IMR-90 (cell line): ENCODE measurements at regions not wholly inside any gene's neighbourhood (a gene's known extent, or its start where the extent isn't known, plus 50 kb on each side); places are given as distances from the start of the nearest gene placed in this dataset.

Source experiments
- ATAC-seq: fragments of 200-7000 bp; cut with Tn5 transposase; 2 replicates; pipeline ENCODE4 v1.9.1; 2020; ENCODE audit warnings: low read depth, mild to moderate bottlenecking, moderate library complexity
- BruUV-seq: library from RNA; stranded (reverse); fragments of 400-500 nt; replicated peaks from 2 replicates; lab custom pipeline; 2021; lab: Mats Ljungman, UMichigan
- CTCF ChIA-PET: fragments of 300-600 bp; formaldehyde crosslinking; extraction: SDS; loops from one replicate; lab custom pipeline; 2021; ENCODE audit warnings: antibody characterized with exemption; lab: Yijun Ruan, JAX
- POLR2A ChIA-PET: fragments of 300-600 bp; sonication (Branson Sonifier 250); formaldehyde crosslinking; loops from one replicate; lab custom pipeline; 2022; ENCODE audit warnings: antibody characterized with exemption; ENCODE audit not compliant: unreplicated experiment; lab: Charles Lee
- DNase-seq: peaks from one replicate; pipeline ENCODE4 v3.0.0; 2013
- H2AFZ ChIP-seq: replicated peaks from 2 replicates; pipeline ENCODE3; 2013; ENCODE audit warnings: low read length, mild to moderate bottlenecking; ENCODE audit not compliant: poor library complexity
- H2AK5ac ChIP-seq: 2 replicates; pipeline ENCODE4 v1.6.1; 2013; ENCODE audit warnings: low read depth, low read length, inconsistent platforms
- H2AK9ac ChIP-seq: replicated peaks from 2 replicates; pipeline ENCODE3; 2013; ENCODE audit warnings: mild to moderate bottlenecking, low read depth, low read length, moderate library complexity; ENCODE audit not compliant: poor library complexity
- H2BK120ac ChIP-seq: 2 replicates; pipeline ENCODE4 v1.6.1; 2013; ENCODE audit warnings: low read depth, low read length, inconsistent platforms
- H2BK15ac ChIP-seq: 3 replicates; pipeline ENCODE4 v1.6.1; 2013; ENCODE audit warnings: low read depth, low read length, inconsistent platforms
- H2BK20ac ChIP-seq: 2 replicates; pipeline ENCODE4 v1.6.1; 2013; ENCODE audit warnings: low read depth, mild to moderate bottlenecking, inconsistent platforms, low read length, moderate library complexity
- H2BK5ac ChIP-seq: 2 replicates; pipeline ENCODE4 v1.6.1; 2013; ENCODE audit warnings: mild to moderate bottlenecking, low read depth, low read length, inconsistent platforms; ENCODE audit not compliant: poor library complexity, severe bottlenecking
- H3K14ac ChIP-seq: replicated peaks from 2 replicates; pipeline ENCODE4 v1.6.1; 2013; ENCODE audit warnings: low read depth, low read length, inconsistent platforms
- H3K18ac ChIP-seq: 2 replicates; pipeline ENCODE4 v1.6.1; 2013; ENCODE audit warnings: low read depth, low read length, control low read depth
- H3K23ac ChIP-seq: 2 replicates; pipeline ENCODE4 v1.6.1; 2013; ENCODE audit warnings: low read depth, low read length, inconsistent platforms
- H3K27ac ChIP-seq: 2 replicates; pipeline ENCODE4 v1.5.1; 2013; ENCODE audit warnings: mild to moderate bottlenecking, control low read depth, low read length; ENCODE audit not compliant: insufficient read depth
- H3K27me3 ChIP-seq: 2 replicates; pipeline ENCODE4 v1.6.1; 2013; ENCODE audit warnings: low read length; ENCODE audit not compliant: control insufficient read depth, insufficient read depth
- H3K36me3 ChIP-seq: 2 replicates; pipeline ENCODE4 v1.6.1; 2013; ENCODE audit warnings: low read length, mixed read lengths; ENCODE audit not compliant: control insufficient read depth, insufficient read depth
- H3K4ac ChIP-seq: 2 replicates; pipeline ENCODE4 v1.6.1; 2013; ENCODE audit warnings: low read depth, low read length, inconsistent platforms
- H3K4me1 ChIP-seq: 2 replicates; pipeline ENCODE4 v1.6.1; 2013; ENCODE audit warnings: low read length, mixed read lengths; ENCODE audit not compliant: control insufficient read depth, insufficient read depth
- H3K4me2 ChIP-seq: 2 replicates; pipeline ENCODE4 v1.6.1; 2013; ENCODE audit warnings: low read depth, mild to moderate bottlenecking, control low read depth, low read length, moderate library complexity
- H3K4me3 ChIP-seq: 2 replicates; pipeline ENCODE4 v1.5.1; 2013; ENCODE audit warnings: low read depth, mild to moderate bottlenecking, control low read depth, low read length, moderate library complexity; ENCODE audit not compliant: insufficient read depth
- H3K56ac ChIP-seq: 2 replicates; pipeline ENCODE4 v1.6.1; 2013; ENCODE audit warnings: low read length, inconsistent platforms; ENCODE audit not compliant: insufficient read depth; ENCODE audit errors: extremely low read depth
- H3K79me1 ChIP-seq, 2 experiments: 2 replicates each; pipeline ENCODE4 v1.6.1; 2013; ENCODE audit warnings: low read length in 2 of 2, inconsistent platforms in 1 of 2, low read depth in 1 of 2
- H3K9ac ChIP-seq: 2 replicates; pipeline ENCODE4 v1.6.1; 2013; ENCODE audit warnings: low read depth, low read length, control low read depth
- H3K9me1 ChIP-seq: 2 replicates; pipeline ENCODE4 v1.6.1; 2013; ENCODE audit warnings: low read length, inconsistent platforms; ENCODE audit not compliant: insufficient read depth
- H3K9me3 ChIP-seq: 2 replicates; pipeline ENCODE4 v1.6.1; 2013; ENCODE audit warnings: low read length; ENCODE audit not compliant: control insufficient read depth, insufficient read depth
- H4K20me1 ChIP-seq: 2 replicates; pipeline ENCODE4 v1.6.1; 2013; ENCODE audit warnings: low read length, inconsistent platforms; ENCODE audit not compliant: insufficient read depth
- H4K5ac ChIP-seq: 2 replicates; pipeline ENCODE4 v1.6.1; 2013; ENCODE audit warnings: mild to moderate bottlenecking, low read depth, low read length, control low read depth
- H4K8ac ChIP-seq, 2 experiments: 2 replicates each; pipeline ENCODE4 v1.6.1; 2013; ENCODE audit warnings: low read depth in 2 of 2, low read length in 2 of 2, control low read depth in 1 of 2, inconsistent platforms in 1 of 2
- H4K91ac ChIP-seq: 2 replicates; pipeline ENCODE4 v1.6.1; 2013; ENCODE audit warnings: low read depth, low read length, inconsistent platforms; ENCODE audit not compliant: insufficient read depth
- BHLHE40 ChIP-seq: fragments of 150-350 bp; IDR thresholded peaks from 2 replicates; pipeline ENCODE4 v1.6.1; 2016; ENCODE audit warnings: mild to moderate bottlenecking, low read depth, low read length
- CEBPB ChIP-seq: IDR thresholded peaks from 2 replicates; pipeline ENCODE4 v1.6.1; 2012; ENCODE audit warnings: low read depth, low read length, improper control_type of control experiment
- CHD1 ChIP-seq: IDR thresholded peaks from 2 replicates; pipeline ENCODE4 v1.6.1; 2012; ENCODE audit warnings: low read depth, low read length, improper control_type of control experiment
- CTCF ChIP-seq: conservative IDR thresholded peaks from 2 replicates; pipeline ENCODE4 v1.5.1; 2012; ENCODE audit warnings: mild to moderate bottlenecking, low read depth, low read length, improper control_type of control experiment
- ELK1 ChIP-seq: fragments of 150-350 bp; IDR thresholded peaks from 2 replicates; pipeline ENCODE4 v1.6.1; 2016; ENCODE audit warnings: low read depth, mild to moderate bottlenecking, low read length, moderate library complexity, borderline replicate concordance
- FOS ChIP-seq: fragments of 150-350 bp; IDR thresholded peaks from 2 replicates; pipeline ENCODE4 v1.6.1; 2016; ENCODE audit warnings: low read depth, low read length
- MAFK ChIP-seq: IDR thresholded peaks from 2 replicates; pipeline ENCODE4 v1.6.1; 2012; ENCODE audit warnings: low read depth, low read length, improper control_type of control experiment
- MAZ ChIP-seq: IDR thresholded peaks from 2 replicates; pipeline ENCODE4 v1.6.1; 2012; ENCODE audit warnings: low read depth, mild to moderate bottlenecking, low read length, improper control_type of control experiment, moderate library complexity, borderline replicate concordance
- MXI1 ChIP-seq: IDR thresholded peaks from 2 replicates; pipeline ENCODE4 v1.6.1; 2012; ENCODE audit warnings: low read depth, mild to moderate bottlenecking, low read length, moderate library complexity, borderline replicate concordance
- NFE2L2 ChIP-seq: fragments of 150-350 bp; IDR thresholded peaks from 2 replicates; pipeline ENCODE4 v1.6.1; 2016; ENCODE audit warnings: low read depth, mild to moderate bottlenecking, low read length
- POLR2A ChIP-seq: IDR thresholded peaks from 2 replicates; pipeline ENCODE4 v1.6.1; 2012; ENCODE audit warnings: mild to moderate bottlenecking, low read depth, low read length
- RAD21 ChIP-seq: IDR thresholded peaks from 2 replicates; pipeline ENCODE4 v1.6.1; 2012; ENCODE audit warnings: low read length, improper control_type of control experiment
- RCOR1 ChIP-seq: IDR thresholded peaks from 2 replicates; pipeline ENCODE4 v1.6.1; 2012; ENCODE audit warnings: mild to moderate bottlenecking, low read length, improper control_type of control experiment; ENCODE audit not compliant: insufficient replicate concordance
- RFX5 ChIP-seq: IDR thresholded peaks from 2 replicates; pipeline ENCODE4 v1.8.0; 2012; ENCODE audit warnings: low read depth, mild to moderate bottlenecking, low read length, moderate library complexity
- USF2 ChIP-seq: fragments of 150-350 bp; IDR thresholded peaks from 2 replicates; pipeline ENCODE4 v1.6.1; 2017; ENCODE audit warnings: mild to moderate bottlenecking, antibody characterized with exemption, low read length, low read depth
- WGBS, 2 experiments: methylation state at CpG; one replicate each; pipeline versions ENCODE4 v1.1.5 to v1.1.7; 2013; ENCODE audit warnings: missing lambda C conversion rate in 2 of 2; ENCODE audit not compliant: insufficient read length in 1 of 2; ENCODE audit errors: extremely low coverage in 2 of 2; 5-methylcytosine and 5-hydroxymethylcytosine counted together
- dilution Hi-C: fragments of 300-500 bp; cut with HindIII; formaldehyde crosslinking; loops from one replicate; pipeline ENCODE4 v1.14.3; 2018; ENCODE audit warnings: low sequenced_read_pairs; ENCODE audit not compliant: unreplicated experiment
- in situ Hi-C: fragments of 300-500 bp; cut with MboI; formaldehyde crosslinking; loops from 3 replicates; pipeline ENCODE4 v1.14.3; 2019; ENCODE audit warnings: low sequenced_read_pairs, inconsistent platforms, mixed read lengths
- intact Hi-C: fragments of 100-400 bp; cut with micrococcal nuclease; formaldehyde crosslinking; loops from 2 replicates; pipeline ENCODE4 v1.10.0; 2022

GRCh38 chr11:50247309-50247874, 214.7 kb downstream of the OR4C45 start:
- Histone ChIP-seq H2BK20ac (no peak overlapping the region), H3K4me1 (no peaks in the 10 kb centered on the region), H3K23ac (no peak overlapping the region), H3K18ac (no peak overlapping the region), H3K4ac (no peak overlapping the region), H3K27me3 (no peaks in the 10 kb centered on the region), H3K4me3 (no peak overlapping the region), H4K91ac (no peak overlapping the region), H2AFZ (no peak overlapping the region), H2AK5ac (no peak overlapping the region), H2AK9ac (no peak overlapping the region), H3K36me3 (no peaks in the 10 kb centered on the region), H3K9ac (no peak overlapping the region), H3K9me1 (no peaks in the 10 kb centered on the region), H2BK15ac (no peak overlapping the region), H2BK120ac (no peak overlapping the region), H2BK5ac (no peak overlapping the region), H3K56ac (no peak overlapping the region), H3K4me2 (no peak overlapping the region), H4K20me1 (no peaks in the 10 kb centered on the region), H4K8ac (no peak overlapping the region), H3K9me3 (peaks cover 13% of the 10 kb centered on the region; the same call in 1 of the 2 replicates), H4K5ac (no peak overlapping the region), H3K79me1 (no peaks in the 10 kb centered on the region), H3K14ac (no peak overlapping the region), H3K27ac (no peak overlapping the region)
- dilution Hi-C loops (no loop called here), intact Hi-C loops (no loop called here), in situ Hi-C loops (no loop called here)
- ATAC-seq (no peak), DNase-seq (no peak)
- BruUV-seq: no TSS peak
- ChIA-PET POLR2A (no interaction called here), CTCF (no interaction called here)
- no peak for TF ChIP-seq MXI1
- no peak for TF ChIP-seq NFE2L2
- no peak for TF ChIP-seq CTCF
- no peak for TF ChIP-seq CEBPB
- TF ChIP-seq FOS: no peak
- no peak for TF ChIP-seq MAZ
- TF ChIP-seq ELK1: no peak
- TF ChIP-seq RCOR1: no peak
- no peak for TF ChIP-seq BHLHE40
- TF ChIP-seq POLR2A: no peak
- TF ChIP-seq RAD21: no peak
- no peak for TF ChIP-seq RFX5
- TF ChIP-seq USF2: no peak
- no peak for TF ChIP-seq CHD1
- no peak for TF ChIP-seq MAFK
- WGBS, 2 experiments: 88% methylated on average over 9 of the region's 20 CpGs; no CpG with 5 or more reads in 1 of the 2 experiments
